ENCODE measurements at regions not wholly inside any gene's neighbourhood (a gene's known extent, or its start where the extent isn't known, plus 50 kb on each side); places are given as distances from the start of the nearest gene placed in this dataset.
"Not testable (repeated sequence)": the region's sequence is repeated elsewhere in the genome, so short reads cannot be mapped to it uniquely, and the experiment has no call there.

- Histone ChIP-seq H3K27ac (no peak overlapping the region), H3K36me3 (no peaks in the 10 kb centered on the region), H3K4me1 (no peaks in the 10 kb centered on the region), H3K4me2 (no peak overlapping the region), H3K9me3 (peaks cover 5% of the 10 kb centered on the region; the same call in 1 of the 2 replicates), H4K20me1 (no peaks in the 10 kb centered on the region), H3K27me3 (no peaks in the 10 kb centered on the region), H3K4me3 (no peak overlapping the region), H3K9ac (no peak overlapping the region)
- TF ChIP-seq Cebpa-rat (IDR thresholded peaks at IDR 0.05), result no peak
These were observed 301.1 kb downstream of the CYLC2 start for GRCh38 chr9:103296189-103296588.

DNA sequence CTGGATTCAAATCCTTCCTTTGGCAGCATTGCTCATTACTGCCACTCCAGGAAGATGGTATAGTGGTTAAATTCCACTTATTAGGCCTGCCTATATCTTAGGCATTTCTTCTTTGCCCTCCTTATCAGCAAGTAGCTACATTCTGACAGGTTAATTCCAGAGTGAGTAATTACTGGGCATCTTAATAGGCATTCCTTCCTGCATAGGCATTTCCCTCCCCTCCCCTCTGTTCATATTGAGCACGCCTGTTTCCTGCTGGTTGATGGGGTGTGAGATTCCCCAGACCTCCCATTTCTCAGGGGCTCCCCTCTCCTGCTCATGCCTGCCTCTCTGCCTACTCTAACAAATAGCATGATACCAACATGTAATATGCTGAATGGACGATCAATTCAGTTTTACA, 305.9 kb downstream of the CYLC2 start:
- no peak overlapping the region for H3K9ac ChIP-seq
- TF ChIP-seq Cebpa-rat (IDR thresholded peaks at IDR 0.05), result no peak
- H3K27ac ChIP-seq, result no peak overlapping the region
- H3K4me1 ChIP-seq, result no peaks in the 10 kb centered on the region
- peaks cover 5% of the 10 kb centered on the region; the same call in 1 of the 2 replicates for H3K9me3 ChIP-seq
- H3K27me3 ChIP-seq, result no peaks in the 10 kb centered on the region
- H3K4me2 ChIP-seq, result no peak overlapping the region
- no peaks in the 10 kb centered on the region for H3K36me3 ChIP-seq
- H4K20me1 ChIP-seq, result no peaks in the 10 kb centered on the region
- H3K4me3 ChIP-seq, result no peak overlapping the region

DNA sequence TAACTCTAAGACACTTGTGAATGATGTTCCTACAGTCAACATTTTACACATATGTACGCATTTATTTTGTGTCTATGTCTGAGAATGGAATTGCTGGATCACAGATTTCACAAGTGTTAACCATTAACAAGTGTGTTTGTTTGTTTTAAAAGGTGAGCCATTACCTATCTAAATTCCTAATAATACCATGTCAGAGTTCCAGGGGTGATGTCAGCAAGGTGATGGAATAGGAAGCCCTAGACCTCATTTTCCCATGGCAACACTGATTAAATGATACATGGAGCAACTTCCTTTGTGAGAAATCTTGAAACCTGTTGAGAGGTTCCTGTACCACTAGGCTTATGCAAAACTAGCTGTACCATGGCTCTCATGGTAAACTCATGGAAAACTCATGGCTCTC, 309.7 kb downstream of the CYLC2 start:
- Histone ChIP-seq H3K9ac (no peak overlapping the region), H3K36me3 (no peaks in the 10 kb centered on the region), H3K27me3 (no peaks in the 10 kb centered on the region), H3K9me3 (peaks cover 5% of the 10 kb centered on the region; the same call in 1 of the 2 replicates), H3K4me2 (no peak overlapping the region), H3K27ac (no peak overlapping the region), H3K4me1 (no peaks in the 10 kb centered on the region), H3K4me3 (no peak overlapping the region), H4K20me1 (no peaks in the 10 kb centered on the region)
- no peak for TF ChIP-seq Cebpa-rat (IDR thresholded peaks at IDR 0.05)

DNA sequence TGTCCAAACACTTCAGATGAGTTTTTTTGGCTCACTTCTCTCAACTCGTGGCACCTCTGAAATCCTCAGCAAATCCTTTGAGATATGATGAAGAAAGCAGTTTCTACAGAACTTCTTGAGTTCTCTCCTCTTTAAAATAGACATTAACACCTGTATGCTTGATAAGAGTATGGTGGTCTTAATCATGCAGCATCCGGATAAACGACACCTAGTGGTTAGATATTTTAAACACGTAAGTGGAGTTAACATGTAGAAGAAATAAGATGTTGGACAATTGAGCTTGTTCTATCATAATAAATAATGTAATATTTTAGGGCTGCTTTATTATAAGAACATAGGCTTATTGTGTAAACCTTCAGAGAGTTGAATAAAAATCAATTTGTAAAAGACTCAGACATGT, 324.8 kb downstream of the CYLC2 start:
- no peaks in the 10 kb centered on the region for H3K27me3 ChIP-seq
- TF ChIP-seq Cebpa-rat (IDR thresholded peaks at IDR 0.05), result no peak
- no peak overlapping the region for H3K4me2 ChIP-seq
- no peak overlapping the region for H3K27ac ChIP-seq
- no peak overlapping the region for H3K9ac ChIP-seq
- no peak overlapping the region for H3K4me3 ChIP-seq
- H4K20me1 ChIP-seq, result no peaks in the 10 kb centered on the region
- no peaks in the 10 kb centered on the region for H3K4me1 ChIP-seq
- no peaks in the 10 kb centered on the region for H3K9me3 ChIP-seq
- H3K36me3 ChIP-seq, result no peaks in the 10 kb centered on the region

GRCh38 chr9:103323699-103324098, 328.6 kb downstream of the CYLC2 start:
- H3K9ac ChIP-seq, result no peak overlapping the region
- H3K27ac ChIP-seq, result no peak overlapping the region
- no peaks in the 10 kb centered on the region for H4K20me1 ChIP-seq
- H3K4me3 ChIP-seq, result no peak overlapping the region
- H3K4me1 ChIP-seq, result no peaks in the 10 kb centered on the region
- no peaks in the 10 kb centered on the region for H3K9me3 ChIP-seq
- no peaks in the 10 kb centered on the region for H3K36me3 ChIP-seq
- no peaks in the 10 kb centered on the region for H3K27me3 ChIP-seq
- no peak overlapping the region for H3K4me2 ChIP-seq
- no peak for TF ChIP-seq Cebpa-rat (IDR thresholded peaks at IDR 0.05)

GRCh38 chr9:103335461-103335860, 340.3 kb downstream of the CYLC2 start:
- no peaks in the 10 kb centered on the region for H3K36me3 ChIP-seq
- no peak overlapping the region for H3K9ac ChIP-seq
- H4K20me1 ChIP-seq, result no peaks in the 10 kb centered on the region
- H3K9me3 ChIP-seq, result no peaks in the 10 kb centered on the region
- no peaks in the 10 kb centered on the region for H3K27me3 ChIP-seq
- peak overlapping the region; percentile 26; the same call in 1 of the 2 replicates for H3K4me2 ChIP-seq
- no peak overlapping the region for H3K27ac ChIP-seq
- H3K4me1 ChIP-seq, result peaks cover 15% of the 10 kb centered on the region; the same call in 1 of the 2 replicates
- H3K4me3 ChIP-seq, result no peak overlapping the region
- TF ChIP-seq Cebpa-rat (IDR thresholded peaks at IDR 0.05), result no peak

GRCh38 chr9:103355000-103355399, 359.9 kb downstream of the CYLC2 start:
- Histone ChIP-seq H3K27ac (no peak overlapping the region), H3K36me3 (no peaks in the 10 kb centered on the region)
- TF ChIP-seq Cebpa-rat (IDR thresholded peaks at IDR 0.05), result no peak

DNA sequence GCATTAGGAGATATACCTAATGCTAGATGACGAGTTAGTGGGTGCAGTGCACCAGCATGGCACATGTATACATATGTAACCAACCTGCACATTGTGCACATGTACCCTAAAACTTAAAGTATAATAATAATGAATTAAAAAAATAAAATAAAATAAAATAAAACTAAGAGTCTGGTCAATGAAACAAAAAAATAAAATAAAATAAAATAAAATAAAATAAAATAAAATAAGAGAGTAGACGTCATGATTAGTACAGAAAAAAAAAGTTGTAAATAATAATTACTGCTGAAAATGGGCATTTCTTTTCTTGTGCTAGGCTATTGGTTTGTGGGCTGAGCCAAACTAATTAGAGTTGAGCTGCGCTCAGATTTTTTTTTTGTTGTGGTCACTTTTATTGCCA, 362.8 kb downstream of the CYLC2 start:
- not testable (repeated sequence) for H3K4me2 ChIP-seq, H3K9me3 ChIP-seq, H3K4me3 ChIP-seq, H3K36me3 ChIP-seq, H3K9ac ChIP-seq, H3K27ac ChIP-seq, H4K20me1 ChIP-seq, H3K4me1 ChIP-seq, H3K27me3 ChIP-seq

More at GRCh38 chr9:103355000-103355399, 359.9 kb downstream of the CYLC2 start:
- Histone ChIP-seq H3K4me3 (no peak overlapping the region), H3K27me3 (no peaks in the 10 kb centered on the region), H3K9me3 (peaks cover 7% of the 10 kb centered on the region), H3K4me1 (no peaks in the 10 kb centered on the region), H3K9ac (no peak overlapping the region), H3K4me2 (no peak overlapping the region), H4K20me1 (no peaks in the 10 kb centered on the region)

DNA sequence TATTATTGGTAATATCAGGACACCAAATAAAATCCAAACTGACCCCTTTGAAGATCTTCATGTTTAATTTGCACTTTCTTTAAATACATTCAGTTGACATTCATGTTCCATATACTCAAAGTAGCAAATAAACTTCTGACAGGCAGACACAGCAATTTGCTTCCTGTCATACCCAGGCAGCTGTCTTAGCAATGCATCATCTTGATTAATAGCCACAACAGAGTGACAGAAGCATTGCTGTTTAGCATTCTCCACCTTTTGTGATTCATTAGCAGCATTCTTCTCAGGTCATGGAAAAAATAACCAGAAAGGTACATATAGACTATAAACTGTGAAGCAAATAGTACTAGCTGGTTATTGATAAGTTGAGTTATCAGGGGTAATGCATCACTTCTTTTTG, 366.8 kb downstream of the CYLC2 start:
- H3K4me3 ChIP-seq, result no peak overlapping the region
- H3K27me3 ChIP-seq, result no peaks in the 10 kb centered on the region
- no peak overlapping the region for H3K9ac ChIP-seq
- H3K4me2 ChIP-seq, result no peak overlapping the region
- no peak overlapping the region for H3K27ac ChIP-seq
- no peaks in the 10 kb centered on the region for H3K36me3 ChIP-seq
- H3K9me3 ChIP-seq, result no peaks in the 10 kb centered on the region; the same call in 1 of the 2 replicates
- no peaks in the 10 kb centered on the region for H4K20me1 ChIP-seq
- no peak for TF ChIP-seq Cebpa-rat (IDR thresholded peaks at IDR 0.05)
- H3K4me1 ChIP-seq, result no peaks in the 10 kb centered on the region

DNA sequence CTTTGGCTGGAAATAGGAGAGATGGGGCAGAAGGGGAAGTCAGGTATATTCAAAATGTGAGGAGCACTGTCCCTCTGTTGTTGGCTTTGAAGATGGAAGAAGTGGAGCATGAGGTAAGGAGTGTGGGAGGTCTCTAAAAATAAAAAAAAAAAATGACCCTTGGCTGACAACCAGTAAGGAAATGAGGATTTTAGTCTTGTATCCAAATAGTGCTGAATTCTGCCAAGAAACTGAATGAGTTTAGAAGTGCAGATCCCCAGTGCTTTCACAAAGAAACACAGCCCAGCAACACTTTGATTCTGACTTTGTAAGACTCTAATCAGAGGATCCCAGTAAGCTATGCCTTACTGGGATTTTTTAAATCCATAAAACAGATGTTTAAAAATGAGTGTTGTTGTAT, 367.9 kb downstream of the CYLC2 start:
- Histone ChIP-seq H3K4me2 (no peak overlapping the region), H3K9me3 (no peaks in the 10 kb centered on the region; the same call in 1 of the 2 replicates), H3K4me1 (no peaks in the 10 kb centered on the region), H3K27ac (no peak overlapping the region), H3K4me3 (no peak overlapping the region), H3K27me3 (no peaks in the 10 kb centered on the region), H4K20me1 (no peaks in the 10 kb centered on the region), H3K9ac (no peak overlapping the region), H3K36me3 (no peaks in the 10 kb centered on the region)
- TF ChIP-seq Cebpa-rat (IDR thresholded peaks at IDR 0.05), result no peak

DNA sequence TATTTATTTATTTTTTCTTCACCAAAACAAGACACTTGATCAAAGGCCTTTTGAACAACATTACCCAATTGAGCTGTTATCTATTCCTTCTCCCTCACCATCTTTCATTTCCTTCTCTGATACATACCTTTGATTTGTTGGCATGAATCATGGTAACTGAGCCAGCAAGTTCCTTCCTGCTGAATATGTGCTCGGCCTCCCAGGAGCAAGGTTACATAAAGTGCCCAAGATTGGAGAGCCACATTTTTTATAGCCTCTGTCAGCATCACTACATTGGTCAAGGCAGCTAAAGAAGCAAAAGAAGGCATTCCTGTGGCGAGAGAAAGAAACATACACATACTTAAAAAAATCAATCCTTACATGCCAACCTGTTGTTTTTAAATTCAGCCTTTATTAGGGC, 369.6 kb downstream of the CYLC2 start:
- Histone ChIP-seq H3K27me3 (no peaks in the 10 kb centered on the region), H3K9me3 (no peaks in the 10 kb centered on the region), H4K20me1 (no peaks in the 10 kb centered on the region), H3K4me1 (no peaks in the 10 kb centered on the region), H3K4me3 (no peak overlapping the region), H3K27ac (no peak overlapping the region), H3K9ac (no peak overlapping the region), H3K4me2 (no peak overlapping the region), H3K36me3 (no peaks in the 10 kb centered on the region)
- TF ChIP-seq Cebpa-rat (IDR thresholded peaks at IDR 0.05), result no peak

Data from BLaER1 (cell line).